Uterus (tissue), 3 donors: ENCODE measurements at regions not wholly inside any gene's neighbourhood (a gene's known extent, or its start where the extent isn't known, plus 50 kb on each side); places are given as distances from the start of the nearest gene placed in this dataset.

ENCODE experiments used
- DNase-seq, 2 donors: peaks; one replicate each; pipeline ENCODE4 v3.0.0-alpha.2; 2019 to 2020
- H3K27ac ChIP-seq, 2 donors: fragments of 200-600 bp; sonication (generic); 1 replicate in 1 of 2; 2 replicates in 1 of 2; pipeline ENCODE4 v1.5.1; 2016 to 2018
- H3K27me3 ChIP-seq, 2 donors: fragments of 200-600 bp; sonication (generic); one replicate each; pipeline ENCODE4 v1.5.1; 2018 to 2019; ENCODE audit warnings: control low read depth in 1 of 2
- H3K36me3 ChIP-seq, 2 donors: fragments of 200-600 bp; sonication (generic); one replicate each; pipeline ENCODE4 v1.5.1; 2019; ENCODE audit warnings: control low read depth in 1 of 2
- H3K4me1 ChIP-seq, 2 donors: fragments of 200-600 bp; sonication (generic); one replicate each; pipeline ENCODE4 v1.5.1; 2018 to 2019; ENCODE audit warnings: control low read depth in 1 of 2
- H3K4me3 ChIP-seq, 2 donors: fragments of 200-600 bp; sonication (generic); 1 replicate in 1 of 2; 2 replicates in 1 of 2; pipeline ENCODE4 v1.5.1; 2018 to 2019; ENCODE audit warnings: mild to moderate bottlenecking in 1 of 2
- H3K9me3 ChIP-seq, 2 donors: fragments of 200-600 bp; sonication (generic); one replicate each; pipeline ENCODE4 v1.5.1; 2019; ENCODE audit warnings: control low read depth in 1 of 2
- CTCF ChIP-seq, 4 experiments: fragments of 200-600 bp in 2 of 4; fragments of 450-650 bp in 2 of 4; sonication (generic) in 2 of 4; IDR thresholded peaks; one replicate each; pipeline ENCODE4 v1.5.1; 2016 to 2019; ENCODE audit warnings: antibody characterized with exemption in 4 of 4, mild to moderate bottlenecking in 2 of 4, moderate library complexity in 1 of 4
- POLR2A ChIP-seq, 2 donors: fragments of 450-650 bp; IDR thresholded peaks; one replicate each; pipeline ENCODE4 v1.6.1; 2016; ENCODE audit warnings: antibody characterized with exemption in 2 of 2, mild to moderate bottlenecking in 1 of 2, moderate library complexity in 1 of 2
- intact Hi-C: fragments of 100-400 bp; cut with DNase I; formaldehyde crosslinking; loops from one replicate; pipeline ENCODE4 v1.15.1; 2023; ENCODE audit warnings: low total_unique reads
- donor health status: DM: yes; HTN: yes; CAD: no.

- intact Hi-C loops, result no loop called here
- H3K27ac ChIP-seq, result no peak overlapping the region
- no peaks in the 10 kb centered on the region for H3K27me3 ChIP-seq
- H3K4me1 ChIP-seq, result no peaks in the 10 kb centered on the region
- TF ChIP-seq CTCF (IDR thresholded peaks at IDR 0.05) (no peak), POLR2A (IDR thresholded peaks at IDR 0.05) (no peak)
- no peak for DNase-seq
- H3K4me3 ChIP-seq, result no peak overlapping the region
- H3K9me3 ChIP-seq, result no peaks in the 10 kb centered on the region
- no peaks in the 10 kb centered on the region for H3K36me3 ChIP-seq
These were observed 602.2 kb downstream of the UQCRFS1 start for GRCh38 chr19:28610731-28611130.

- TF ChIP-seq CTCF (IDR thresholded peaks at IDR 0.05), result no peak
- TF ChIP-seq POLR2A (IDR thresholded peaks at IDR 0.05), result no peak
- H3K4me3 ChIP-seq, result no peak overlapping the region
- H3K9me3 ChIP-seq, result no peaks in the 10 kb centered on the region
- no peak for DNase-seq
- H3K27me3 ChIP-seq, result no peaks in the 10 kb centered on the region
- intact Hi-C loops, result no loop called here
- no peak overlapping the region for H3K27ac ChIP-seq
- no peaks in the 10 kb centered on the region for H3K4me1 ChIP-seq
- H3K36me3 ChIP-seq, result no peaks in the 10 kb centered on the region
These were observed 603.0 kb downstream of the UQCRFS1 start for GRCh38 chr19:28609944-28610343.

- Histone ChIP-seq H3K27me3 (no peaks in the 10 kb centered on the region), H3K36me3 (no peaks in the 10 kb centered on the region), H3K4me1 (no peaks in the 10 kb centered on the region), H3K9me3 (no peaks in the 10 kb centered on the region), H3K27ac (no peak overlapping the region), H3K4me3 (no peak overlapping the region)
- intact Hi-C loops, result no loop called here
- DNase-seq, result no peak
- no peak for TF ChIP-seq CTCF (IDR thresholded peaks at IDR 0.05)
These were observed 603.7 kb downstream of the UQCRFS1 start for GRCh38 chr19:28609091-28609755.

- no peaks in the 10 kb centered on the region for H3K9me3 ChIP-seq
- no peaks in the 10 kb centered on the region for H3K27me3 ChIP-seq
- intact Hi-C loops, result no loop called here
- no peaks in the 10 kb centered on the region for H3K4me1 ChIP-seq
- no peaks in the 10 kb centered on the region for H3K36me3 ChIP-seq
- no peak for DNase-seq
- no peak overlapping the region for H3K27ac ChIP-seq
- no peak overlapping the region for H3K4me3 ChIP-seq
- TF ChIP-seq CTCF (IDR thresholded peaks at IDR 0.05) (no peak), POLR2A (IDR thresholded peaks at IDR 0.05) (no peak)
These were observed 604.7 kb downstream of the UQCRFS1 start for GRCh38 chr19:28608292-28608691.

- Histone ChIP-seq H3K36me3 (no peaks in the 10 kb centered on the region), H3K9me3 (no peaks in the 10 kb centered on the region), H3K4me3 (no peak overlapping the region), H3K27me3 (no peaks in the 10 kb centered on the region), H3K27ac (no peak overlapping the region), H3K4me1 (no peaks in the 10 kb centered on the region)
- no peak for DNase-seq
- TF ChIP-seq POLR2A (IDR thresholded peaks at IDR 0.05) (no peak), CTCF (IDR thresholded peaks at IDR 0.05) (no peak)
- intact Hi-C loops, result no loop called here
These were observed 605.8 kb downstream of the UQCRFS1 start for GRCh38 chr19:28607066-28607583.
